GM21786 (cell line): ENCODE measurements at regions not wholly inside any gene's neighbourhood (a gene's known extent, or its start where the extent isn't known, plus 50 kb on each side); places are given as distances from the start of the nearest gene placed in this dataset.
"Not testable (repeated sequence)": the region's sequence is repeated elsewhere in the genome, so short reads cannot be mapped to it uniquely, and the experiment has no call there.

Experiments used
- ATAC-seq: cut with Tn5 transposase; IDR thresholded peaks from one replicate; pipeline ENCODE4 v1.9.1; 2021; ENCODE audit not compliant: unreplicated experiment

- no peak for ATAC-seq
Observed at GRCh38 chr2:16226943-16227664, 286.8 kb downstream of the MYCN start.

GRCh38 chr2:16226381-16226780 lies 286.0 kb downstream of the MYCN start:
- ATAC-seq = no peak

- no peak for ATAC-seq
Observed at GRCh38 chr2:16225545-16225944, 285.2 kb downstream of the MYCN start.

- ATAC-seq = no peak
Observed at GRCh38 chr2:16225071-16225470, 284.7 kb downstream of the MYCN start.

GRCh38 chr2:16224298-16225045 lies 284.1 kb downstream of the MYCN start:
- ATAC-seq = no peak

GRCh38 chr2:16223841-16224177 lies 283.5 kb downstream of the MYCN start:
- no peak for ATAC-seq

- no peak for ATAC-seq
Observed at GRCh38 chr2:16223161-16223840, 283.0 kb downstream of the MYCN start.

GRCh38 chr2:16222326-16222725 lies 282.0 kb downstream of the MYCN start:
- ATAC-seq = no peak

GRCh38 chr2:16221461-16222010 lies 281.2 kb downstream of the MYCN start:
- ATAC-seq = no peak

- ATAC-seq = no peak
Observed at GRCh38 chr2:16219292-16219975, 279.1 kb downstream of the MYCN start.

GRCh38 chr2:16218625-16219024 lies 278.3 kb downstream of the MYCN start:
- peak; percentile 61 for ATAC-seq

- no peak for ATAC-seq
Observed at GRCh38 chr2:16218161-16218560, 277.8 kb downstream of the MYCN start.

- ATAC-seq = not testable (repeated sequence)
Observed at GRCh38 chr2:16217741-16218140, 277.4 kb downstream of the MYCN start.

- no peak for ATAC-seq
Observed at GRCh38 chr2:16217291-16217690, 276.9 kb downstream of the MYCN start.

- no peak for ATAC-seq
Observed at GRCh38 chr2:16216558-16216945, 276.2 kb downstream of the MYCN start.

- no peak for ATAC-seq
Observed at GRCh38 chr2:16215902-16216557, 275.7 kb downstream of the MYCN start.

- no peak for ATAC-seq
Observed at GRCh38 chr2:16214861-16215260, 274.5 kb downstream of the MYCN start.

GRCh38 chr2:16214391-16214790 lies 274.0 kb downstream of the MYCN start:
- no peak for ATAC-seq

- ATAC-seq = no peak
Observed at GRCh38 chr2:16212321-16212720, 272.0 kb downstream of the MYCN start.

GRCh38 chr2:16211341-16211740 lies 271.0 kb downstream of the MYCN start:
- ATAC-seq = no peak

- ATAC-seq = no peak
Observed at GRCh38 chr2:16210841-16211240, 270.5 kb downstream of the MYCN start.
